CD14-positive monocyte (primary cell): ENCODE measurements at regions not wholly inside any gene's neighbourhood (a gene's known extent, or its start where the extent isn't known, plus 50 kb on each side); places are given as distances from the start of the nearest gene placed in this dataset.

Experiments used
- DNase-seq, 3 donors: peaks; one replicate each; pipeline ENCODE4 v3.0.0-alpha.2; 2011 to 2022
- H2AFZ ChIP-seq: 2 replicates; pipeline ENCODE4 v1.6.0; 2012; ENCODE audit warnings: mild to moderate bottlenecking, low read depth, low read length, inconsistent platforms; ENCODE audit not compliant: insufficient read depth, poor library complexity, severe bottlenecking
- H3K27ac ChIP-seq, 2 donors: 1 replicate in 1 of 2; 2 replicates in 1 of 2; pipeline ENCODE4 v1.5.1; 2012 to 2013; ENCODE audit warnings: low read length in 2 of 2, control low read depth in 1 of 2, inconsistent platforms in 1 of 2, low read depth in 1 of 2, mild to moderate bottlenecking in 1 of 2
- H3K27me3 ChIP-seq, 2 donors: one replicate each; pipeline versions ENCODE4 v1.6.0 to v1.6.1; 2011 to 2013; ENCODE audit warnings: low read length in 2 of 2; ENCODE audit not compliant: control insufficient read depth in 2 of 2, insufficient read depth in 2 of 2
- H3K36me3 ChIP-seq, 2 donors: replicated peaks in 1 of 2; 1 replicate in 1 of 2; 2 replicates in 1 of 2; pipeline versions ENCODE4 v1.5.1 to v1.6.1; 2012 to 2013; ENCODE audit warnings: low read length in 2 of 2, control low read depth in 1 of 2, inconsistent platforms in 1 of 2, mild to moderate bottlenecking in 1 of 2; ENCODE audit not compliant: insufficient read depth in 2 of 2, control insufficient read depth in 1 of 2
- H3K4me1 ChIP-seq, 2 donors: 1 replicate in 1 of 2; 2 replicates in 1 of 2; pipeline versions ENCODE4 v1.5.1 to v1.6.1; 2012 to 2013; ENCODE audit warnings: low read length in 2 of 2, control low read depth in 1 of 2, inconsistent platforms in 1 of 2, mild to moderate bottlenecking in 1 of 2, moderate library complexity in 1 of 2; ENCODE audit not compliant: insufficient read depth in 2 of 2, control insufficient read depth in 1 of 2
- H3K4me2 ChIP-seq: replicated peaks from 2 replicates; pipeline ENCODE3; 2012; ENCODE audit warnings: low read length, moderate library complexity, mild to moderate bottlenecking; ENCODE audit not compliant: poor library complexity, severe bottlenecking; ENCODE audit errors: extremely low read depth
- H3K4me3 ChIP-seq, 3 experiments: fragments of 200-600 bp in 1 of 3; sonication (generic) in 1 of 3; replicated peaks in 1 of 3; 1 replicate in 2 of 3; 2 replicates in 1 of 3; pipeline ENCODE4 v1.5.1; 2011 to 2013; ENCODE audit warnings: low read length in 3 of 3, mild to moderate bottlenecking in 3 of 3, control low read depth in 2 of 3, low read depth in 2 of 3, inconsistent platforms in 1 of 3, moderate library complexity in 1 of 3
- H3K79me2 ChIP-seq: 2 replicates; pipeline ENCODE4 v1.6.0; 2012; ENCODE audit warnings: mild to moderate bottlenecking, control low read depth, inconsistent platforms, low read length, moderate library complexity; ENCODE audit not compliant: insufficient read depth
- H3K9ac ChIP-seq: 2 replicates; pipeline ENCODE4 v1.6.0; 2017; ENCODE audit warnings: low read length, mild to moderate bottlenecking; ENCODE audit not compliant: insufficient read depth, poor library complexity, severe bottlenecking
- H3K9me3 ChIP-seq, 2 donors: replicated peaks in 1 of 2; 1 replicate in 1 of 2; 2 replicates in 1 of 2; pipeline versions ENCODE4 v1.5.1 to v1.6.1; 2012 to 2013; ENCODE audit warnings: low read length in 2 of 2, control low read depth in 1 of 2; ENCODE audit not compliant: control insufficient read depth in 1 of 2, insufficient read depth in 1 of 2
- H4K20me1 ChIP-seq: 2 replicates; pipeline ENCODE4 v1.6.0; 2012; ENCODE audit warnings: mild to moderate bottlenecking, low read length, control low read depth, moderate library complexity; ENCODE audit not compliant: insufficient read depth
- H3K27ac Mint-ChIP-seq, 7 donors: one replicate each; pipeline ENCODE4 v1.8.0; 2020; ENCODE audit warnings: mild to moderate bottlenecking in 7 of 7, mixed read lengths in 7 of 7, moderate library complexity in 6 of 7, inconsistent platforms in 2 of 7
- H3K27me3 Mint-ChIP-seq, 3 donors: one replicate each; pipeline ENCODE4 v1.8.0; 2021 to 2022; ENCODE audit warnings: low read depth in 3 of 3, mild to moderate bottlenecking in 3 of 3, mixed read lengths in 3 of 3, moderate library complexity in 3 of 3, inconsistent platforms in 1 of 3
- H3K36me3 Mint-ChIP-seq, 2 donors: one replicate each; pipeline ENCODE4 v1.8.0; 2020; ENCODE audit warnings: mixed read lengths in 2 of 2, inconsistent platforms in 1 of 2, mild to moderate bottlenecking in 1 of 2
- H3K4me1 Mint-ChIP-seq: one replicate; pipeline ENCODE4 v1.8.0; 2020; ENCODE audit warnings: mild to moderate bottlenecking, mixed read lengths
- H3K4me3 Mint-ChIP-seq, 2 donors: one replicate each; pipeline ENCODE4 v1.8.0; 2020; ENCODE audit warnings: mild to moderate bottlenecking in 2 of 2, mixed read lengths in 2 of 2, moderate library complexity in 1 of 2
- H3K9me3 Mint-ChIP-seq, 7 donors: one replicate each; pipeline ENCODE4 v1.8.0; 2020 to 2022; ENCODE audit warnings: mixed read lengths in 7 of 7, mild to moderate bottlenecking in 6 of 7, moderate library complexity in 6 of 7, inconsistent platforms in 2 of 7
- WGBS: methylation state at CpG from one replicate; pipeline ENCODE4 v1.1.5; 2013; ENCODE audit warnings: missing lambda C conversion rate; ENCODE audit not compliant: insufficient coverage; 5-methylcytosine and 5-hydroxymethylcytosine counted together
- intact Hi-C, 2 donors: fragments of 100-400 bp; cut with micrococcal nuclease; formaldehyde crosslinking; loops; one replicate each; pipeline versions ENCODE4 v1.15.0 to v1.15.1; 2023
- TF ChIP-seq, protein P1 (sequence below): fragments of 200-600 bp; IDR thresholded peaks from one replicate; pipeline ENCODE4 v1.8.0; 2022; ENCODE audit warnings: antibody characterized with exemption, mild to moderate bottlenecking

DNA sequence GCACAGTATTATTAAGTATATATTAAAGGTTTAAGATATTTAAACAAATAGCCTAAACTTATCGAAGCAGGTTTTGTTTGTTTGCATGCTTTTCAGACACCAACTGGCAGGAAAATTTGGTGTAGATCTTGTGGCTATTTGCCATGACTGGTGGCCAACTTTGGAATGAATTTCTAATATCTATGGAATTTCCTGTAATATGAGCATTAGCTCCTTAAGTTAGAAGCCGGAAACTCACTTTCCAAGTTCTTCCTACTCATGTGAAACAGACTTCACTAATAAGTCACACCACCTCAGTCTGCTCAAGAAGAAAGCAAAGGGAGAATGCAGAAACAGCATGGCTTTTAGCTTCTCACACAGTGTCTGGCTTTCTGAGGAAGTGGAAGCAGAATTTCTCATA, 563.9 kb downstream of the GRXCR1 start:
- Histone ChIP-seq H3K4me1 (no peaks in the 10 kb centered on the region), H3K4me3 (no peak overlapping the region), H3K27me3 (no peaks in the 10 kb centered on the region), H3K4me2 (no peak overlapping the region), H4K20me1 (no peaks in the 10 kb centered on the region), H3K36me3 (no peaks in the 10 kb centered on the region), H2AFZ (no peak overlapping the region), H3K9ac (no peak overlapping the region), H3K27ac (no peak overlapping the region), H3K9me3 (no peaks in the 10 kb centered on the region), H3K79me2 (no peaks in the 10 kb centered on the region)
- Mint-ChIP-seq H3K9me3 (peaks cover 0 to 2% (median 0%) of the 10 kb centered on the region in 7 donors), H3K36me3 (no peaks in the 10 kb centered on the region), H3K4me1 (no peaks in the 10 kb centered on the region), H3K27me3 (no peaks in the 10 kb centered on the region), H3K4me3 (no peak overlapping the region), H3K27ac (no peak overlapping the region)
- WGBS, result 100% methylated on average over 1 of the region's 2 CpGs
- TF ChIP-seq, protein P1, sequence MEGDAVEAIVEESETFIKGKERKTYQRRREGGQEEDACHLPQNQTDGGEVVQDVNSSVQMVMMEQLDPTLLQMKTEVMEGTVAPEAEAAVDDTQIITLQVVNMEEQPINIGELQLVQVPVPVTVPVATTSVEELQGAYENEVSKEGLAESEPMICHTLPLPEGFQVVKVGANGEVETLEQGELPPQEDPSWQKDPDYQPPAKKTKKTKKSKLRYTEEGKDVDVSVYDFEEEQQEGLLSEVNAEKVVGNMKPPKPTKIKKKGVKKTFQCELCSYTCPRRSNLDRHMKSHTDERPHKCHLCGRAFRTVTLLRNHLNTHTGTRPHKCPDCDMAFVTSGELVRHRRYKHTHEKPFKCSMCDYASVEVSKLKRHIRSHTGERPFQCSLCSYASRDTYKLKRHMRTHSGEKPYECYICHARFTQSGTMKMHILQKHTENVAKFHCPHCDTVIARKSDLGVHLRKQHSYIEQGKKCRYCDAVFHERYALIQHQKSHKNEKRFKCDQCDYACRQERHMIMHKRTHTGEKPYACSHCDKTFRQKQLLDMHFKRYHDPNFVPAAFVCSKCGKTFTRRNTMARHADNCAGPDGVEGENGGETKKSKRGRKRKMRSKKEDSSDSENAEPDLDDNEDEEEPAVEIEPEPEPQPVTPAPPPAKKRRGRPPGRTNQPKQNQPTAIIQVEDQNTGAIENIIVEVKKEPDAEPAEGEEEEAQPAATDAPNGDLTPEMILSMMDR, result no peak
- intact Hi-C loops, result no loop called here
- no peak for DNase-seq

DNA sequence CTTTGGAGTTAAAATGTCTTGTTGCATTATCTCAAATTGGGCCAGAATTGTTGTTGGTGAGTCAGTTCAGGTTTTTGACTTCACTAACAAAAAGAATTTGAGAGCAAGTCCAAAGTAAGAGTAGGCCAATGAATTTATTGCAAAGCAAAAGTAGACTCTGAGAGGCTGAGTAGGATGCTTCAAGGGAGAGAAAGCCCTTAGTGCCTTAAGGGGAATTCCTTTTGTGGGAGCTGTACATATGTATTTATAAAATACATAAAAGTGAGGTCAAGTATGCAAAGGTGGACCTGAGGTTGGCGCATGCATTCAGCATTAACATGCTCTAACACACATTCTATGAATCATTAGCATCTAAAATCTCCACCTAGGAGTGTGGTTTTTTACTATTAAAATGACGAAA, 565.4 kb downstream of the GRXCR1 start:
- H3K9ac ChIP-seq, result no peak overlapping the region
- no peaks in the 10 kb centered on the region for H3K79me2 ChIP-seq
- no peak overlapping the region for H2AFZ ChIP-seq
- H3K4me3 ChIP-seq, result no peak overlapping the region
- Mint-ChIP-seq H3K36me3 (no peaks in the 10 kb centered on the region), H3K4me1 (no peaks in the 10 kb centered on the region), H3K4me3 (no peak overlapping the region), H3K27ac (no peak overlapping the region), H3K27me3 (no peaks in the 10 kb centered on the region), H3K9me3 (peaks cover 0 to 2% (median 0%) of the 10 kb centered on the region in 7 donors)
- no peaks in the 10 kb centered on the region for H3K36me3 ChIP-seq
- H4K20me1 ChIP-seq, result no peaks in the 10 kb centered on the region
- WGBS, result no CpG with 5 or more reads among the region's 2 CpGs
- intact Hi-C loops, result no loop called here
- H3K9me3 ChIP-seq, result no peaks in the 10 kb centered on the region
- no peaks in the 10 kb centered on the region for H3K27me3 ChIP-seq
- H3K4me2 ChIP-seq, result no peak overlapping the region
- TF ChIP-seq, protein P1, result no peak
- no peak overlapping the region for H3K27ac ChIP-seq
- DNase-seq, result no peak
- no peaks in the 10 kb centered on the region for H3K4me1 ChIP-seq
